ENCODE measurements at regions not wholly inside any gene's neighbourhood (a gene's known extent, or its start where the extent isn't known, plus 50 kb on each side); places are given as distances from the start of the nearest gene placed in this dataset.

DNA sequence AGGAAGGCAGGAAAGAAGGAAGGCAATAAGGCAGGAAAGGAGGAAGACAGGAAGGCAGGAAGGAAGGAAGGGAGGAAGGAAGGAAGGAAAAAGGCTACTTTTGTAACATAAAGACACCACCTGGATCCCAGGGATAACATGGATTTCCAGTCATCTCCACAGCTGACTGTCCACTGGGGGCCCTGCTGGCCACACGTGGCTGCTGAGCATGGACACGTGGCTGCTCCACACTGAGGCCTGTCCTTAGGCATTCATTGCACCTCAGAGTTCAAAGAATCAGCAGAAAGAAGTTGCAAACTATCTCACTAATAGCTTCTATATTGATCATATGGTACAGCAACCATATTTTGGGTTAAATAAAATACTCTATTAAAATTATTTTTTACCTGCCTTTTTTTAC, 130.2 kb upstream of the SALL3 start:
- CTCF ChIA-PET = no interaction called here
- DNase-seq (ENCODE audit: extremely low spot score) = no peak
- POLR2A ChIA-PET = no interaction called here
- no peak for TF ChIP-seq LEF1 (IDR thresholded peaks at IDR 0.05; ENCODE audit: borderline replicate concordance)
- no peak for TF ChIP-seq BHLHE40 (IDR thresholded peaks at IDR 0.05; ENCODE audit: borderline replicate concordance)
- no peak for TF ChIP-seq HDGF (IDR thresholded peaks at IDR 0.05; ENCODE audit: borderline replicate concordance)
- TF ChIP-seq SUZ12 (IDR thresholded peaks at IDR 0.05) = no peak
- no peak for TF ChIP-seq TARDBP (IDR thresholded peaks at IDR 0.05)
- no peak for TF ChIP-seq FOXM1 (IDR thresholded peaks at IDR 0.05; ENCODE audit: borderline replicate concordance)
- no peak for TF ChIP-seq FOXK2 (IDR thresholded peaks at IDR 0.05)
- no peak for TF ChIP-seq ZNF384 (IDR thresholded peaks at IDR 0.05)
- TF ChIP-seq NFRKB (IDR thresholded peaks at IDR 0.05) = no peak
- TF ChIP-seq ARNT (IDR thresholded peaks at IDR 0.05) = no peak
- TF ChIP-seq L3MBTL2 (conservative IDR thresholded peaks at IDR 0.05) = no peak
- TF ChIP-seq, protein P1, sequence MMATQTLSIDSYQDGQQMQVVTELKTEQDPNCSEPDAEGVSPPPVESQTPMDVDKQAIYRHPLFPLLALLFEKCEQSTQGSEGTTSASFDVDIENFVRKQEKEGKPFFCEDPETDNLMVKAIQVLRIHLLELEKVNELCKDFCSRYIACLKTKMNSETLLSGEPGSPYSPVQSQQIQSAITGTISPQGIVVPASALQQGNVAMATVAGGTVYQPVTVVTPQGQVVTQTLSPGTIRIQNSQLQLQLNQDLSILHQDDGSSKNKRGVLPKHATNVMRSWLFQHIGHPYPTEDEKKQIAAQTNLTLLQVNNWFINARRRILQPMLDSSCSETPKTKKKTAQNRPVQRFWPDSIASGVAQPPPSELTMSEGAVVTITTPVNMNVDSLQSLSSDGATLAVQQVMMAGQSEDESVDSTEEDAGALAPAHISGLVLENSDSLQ (IDR thresholded peaks at IDR 0.05) = no peak
- no peak for TF ChIP-seq ELF4 (IDR thresholded peaks at IDR 0.05)
- no peak for TF ChIP-seq SP1 (IDR thresholded peaks at IDR 0.05)
- no peak for TF ChIP-seq FOXA1 (IDR thresholded peaks at IDR 0.05)

DNA sequence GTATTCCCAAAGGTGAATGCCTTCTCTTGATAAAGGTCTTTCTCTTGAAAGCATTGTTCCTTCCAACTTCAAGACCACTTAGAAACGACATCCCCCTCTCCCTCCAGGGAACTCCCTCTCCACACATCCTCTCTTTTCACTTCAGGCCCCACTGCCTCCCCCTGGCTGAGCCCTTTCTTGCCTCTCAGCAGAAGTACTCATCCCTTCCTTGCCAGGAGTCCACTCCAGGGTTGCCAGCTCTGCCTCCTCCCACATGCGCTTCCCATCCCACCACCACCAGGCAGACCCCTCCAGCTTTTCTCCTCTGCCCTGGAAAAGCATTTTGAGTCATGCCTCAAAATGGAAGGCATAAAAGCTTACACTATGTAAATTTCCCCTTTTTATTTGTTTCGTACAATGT, 126.3 kb upstream of the SALL3 start:
- no peak for DNase-seq (ENCODE audit: extremely low spot score)
- ChIA-PET CTCF (no interaction called here), POLR2A (no interaction called here)
- no peak for TF ChIP-seq CTBP1 (IDR thresholded peaks at IDR 0.05; ENCODE audit: borderline replicate concordance)
- TF ChIP-seq HDGF (IDR thresholded peaks at IDR 0.05; ENCODE audit: borderline replicate concordance) = no peak
- TF ChIP-seq FOXK2 (IDR thresholded peaks at IDR 0.05) = no peak
- TF ChIP-seq FOXA1 (IDR thresholded peaks at IDR 0.05) = no peak
- no peak for TF ChIP-seq ARNT (IDR thresholded peaks at IDR 0.05)
- no peak for TF ChIP-seq NFRKB (IDR thresholded peaks at IDR 0.05)
- no peak for TF ChIP-seq SUZ12 (IDR thresholded peaks at IDR 0.05)
- no peak for TF ChIP-seq L3MBTL2 (conservative IDR thresholded peaks at IDR 0.05)
- TF ChIP-seq FOXM1 (IDR thresholded peaks at IDR 0.05; ENCODE audit: borderline replicate concordance) = no peak
- no peak for TF ChIP-seq LEF1 (IDR thresholded peaks at IDR 0.05; ENCODE audit: borderline replicate concordance)
- TF ChIP-seq BHLHE40 (IDR thresholded peaks at IDR 0.05; ENCODE audit: borderline replicate concordance) = no peak
- no peak for TF ChIP-seq TARDBP (IDR thresholded peaks at IDR 0.05)

DNA sequence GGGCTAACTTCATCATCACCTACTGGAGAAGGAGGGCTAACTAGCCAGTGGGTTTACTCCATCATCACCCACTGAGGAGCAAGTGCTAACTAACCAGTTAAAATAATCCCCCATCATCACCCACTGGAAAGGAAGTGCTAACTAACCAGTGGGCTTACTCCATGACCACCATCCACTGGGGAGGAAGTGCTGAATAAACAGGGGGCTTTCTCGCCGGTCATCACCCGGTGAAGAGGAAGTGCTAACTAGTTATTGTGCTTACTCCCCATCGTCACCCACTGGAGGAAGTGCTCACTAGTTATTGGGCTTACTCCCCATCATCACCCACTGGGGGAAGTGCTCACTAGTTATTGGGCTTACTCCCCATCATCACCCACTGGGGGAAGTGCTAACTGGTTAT, 124.4 kb upstream of the SALL3 start:
- POLR2A ChIA-PET = no interaction called here
- TF ChIP-seq, protein P1 (IDR thresholded peaks at IDR 0.05) = no peak
- TF ChIP-seq ARNT (IDR thresholded peaks at IDR 0.05) (no peak), FOXA1 (IDR thresholded peaks at IDR 0.05) (no peak), HDGF (IDR thresholded peaks at IDR 0.05; ENCODE audit: borderline replicate concordance) (no peak), LEF1 (IDR thresholded peaks at IDR 0.05; ENCODE audit: borderline replicate concordance) (no peak), SP1 (IDR thresholded peaks at IDR 0.05) (no peak), TARDBP (IDR thresholded peaks at IDR 0.05) (no peak), L3MBTL2 (conservative IDR thresholded peaks at IDR 0.05) (no peak), CTBP1 (IDR thresholded peaks at IDR 0.05; ENCODE audit: borderline replicate concordance) (no peak), FOXK2 (IDR thresholded peaks at IDR 0.05) (no peak), NFRKB (IDR thresholded peaks at IDR 0.05) (no peak), BHLHE40 (IDR thresholded peaks at IDR 0.05; ENCODE audit: borderline replicate concordance) (no peak), ZNF384 (IDR thresholded peaks at IDR 0.05) (no peak)
- CTCF ChIA-PET = no interaction called here
- DNase-seq (ENCODE audit: extremely low spot score) = no peak

DNA sequence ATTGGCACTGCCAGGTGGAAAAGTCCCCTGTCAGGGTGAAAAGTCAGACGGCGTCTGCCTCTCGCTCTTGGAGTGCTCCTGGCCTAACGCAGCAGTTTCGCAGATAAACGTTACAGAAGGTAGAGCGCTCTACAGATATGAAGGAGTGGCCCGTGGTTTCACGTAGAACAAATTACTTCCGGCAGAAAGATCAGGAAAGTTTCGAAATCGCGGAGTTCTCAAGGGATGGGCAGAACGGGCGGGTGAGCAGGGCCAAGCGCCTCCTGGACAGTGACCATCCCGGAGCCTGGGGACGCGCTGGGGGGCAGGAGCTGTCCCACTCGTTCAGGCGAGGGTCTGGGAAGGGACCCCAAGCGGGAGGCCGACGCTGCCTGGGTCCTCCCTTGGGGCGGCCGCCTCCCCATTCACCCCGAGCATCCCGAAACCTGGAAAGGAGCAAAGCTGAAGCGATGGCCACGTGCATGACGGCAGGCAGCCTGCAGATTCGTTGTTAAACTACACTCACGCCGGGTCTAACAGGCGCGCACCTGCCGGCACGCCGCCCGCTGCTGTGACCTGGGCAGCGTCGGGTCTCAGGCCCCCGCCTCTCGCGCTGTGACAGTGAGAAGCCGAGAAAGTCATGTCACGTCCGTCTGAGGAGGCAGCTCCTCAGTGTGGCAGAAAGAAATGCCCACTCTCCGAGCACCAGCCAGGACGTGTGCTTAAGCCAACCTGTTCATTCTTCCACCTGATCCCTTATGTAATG, 122.9 kb upstream of the SALL3 start:
- CTCF ChIA-PET = no interaction called here
- POLR2A ChIA-PET = no interaction called here
- no peak for TF ChIP-seq LEF1 (IDR thresholded peaks at IDR 0.05; ENCODE audit: borderline replicate concordance)
- TF ChIP-seq BHLHE40 (IDR thresholded peaks at IDR 0.05; ENCODE audit: borderline replicate concordance) = no peak
- TF ChIP-seq CTBP1 (IDR thresholded peaks at IDR 0.05; ENCODE audit: borderline replicate concordance) = no peak
- TF ChIP-seq NFRKB (IDR thresholded peaks at IDR 0.05) = no peak
- no peak for TF ChIP-seq L3MBTL2 (conservative IDR thresholded peaks at IDR 0.05)
- no peak for TF ChIP-seq ARNT (IDR thresholded peaks at IDR 0.05)
- no peak for TF ChIP-seq TARDBP (IDR thresholded peaks at IDR 0.05)
- TF ChIP-seq, protein P1 (IDR thresholded peaks at IDR 0.05) = no peak
- TF ChIP-seq ELF4 (IDR thresholded peaks at IDR 0.05) = no peak
- TF ChIP-seq HDGF (IDR thresholded peaks at IDR 0.05; ENCODE audit: borderline replicate concordance) = no peak
- no peak for TF ChIP-seq ZNF384 (IDR thresholded peaks at IDR 0.05)
- no peak for DNase-seq (ENCODE audit: extremely low spot score)

DNA sequence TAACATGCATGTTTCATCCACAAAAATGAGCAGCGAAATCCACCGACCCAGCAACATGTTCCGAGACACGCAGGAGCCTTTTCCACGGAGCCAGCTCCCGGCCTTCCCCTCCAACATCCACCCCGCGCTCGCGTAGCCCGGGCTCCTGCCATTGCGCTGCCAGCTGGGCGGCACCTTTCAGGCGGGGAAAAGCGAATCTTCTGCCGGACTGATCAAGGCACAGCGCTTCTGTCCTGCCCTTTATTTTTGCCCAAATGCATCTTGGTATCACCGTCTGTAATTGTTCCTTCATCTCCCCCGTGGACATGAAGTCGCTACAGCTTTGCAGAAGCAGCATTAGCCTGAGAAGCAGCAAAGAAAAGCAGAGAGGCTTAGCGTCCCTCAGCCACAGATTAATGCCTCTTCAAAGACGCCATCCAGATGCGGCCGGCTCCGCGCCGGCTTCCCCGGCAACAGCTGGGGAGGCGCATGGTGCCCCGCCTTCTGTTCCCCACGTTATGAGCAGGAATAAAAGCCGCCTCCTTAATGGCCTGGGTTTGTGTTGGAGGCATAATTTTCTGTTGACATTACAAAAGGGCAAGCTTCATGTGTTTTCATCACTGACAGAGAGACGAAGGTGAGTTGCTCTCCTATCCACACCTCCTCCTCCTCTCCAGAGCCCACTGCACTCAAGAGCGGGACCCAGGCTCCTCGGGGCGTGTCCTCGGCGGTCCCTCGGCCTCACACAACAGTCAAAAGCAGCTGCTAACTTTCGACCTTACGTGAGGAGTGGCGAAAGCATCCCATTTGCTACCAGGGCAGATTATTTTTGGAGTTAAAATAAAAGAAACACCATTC, 122.1 kb upstream of the SALL3 start:
- DNase-seq (ENCODE audit: extremely low spot score) = no peak
- CTCF ChIA-PET = no interaction called here
- POLR2A ChIA-PET = no interaction called here
- TF ChIP-seq FOXA1 (IDR thresholded peaks at IDR 0.05) (no peak), L3MBTL2 (conservative IDR thresholded peaks at IDR 0.05) (no peak), BHLHE40 (IDR thresholded peaks at IDR 0.05; ENCODE audit: borderline replicate concordance) (no peak), ELF4 (IDR thresholded peaks at IDR 0.05) (no peak), CTBP1 (IDR thresholded peaks at IDR 0.05; ENCODE audit: borderline replicate concordance) (no peak), FOXM1 (IDR thresholded peaks at IDR 0.05; ENCODE audit: borderline replicate concordance) (no peak), HDGF (IDR thresholded peaks at IDR 0.05; ENCODE audit: borderline replicate concordance) (no peak), SUZ12 (IDR thresholded peaks at IDR 0.05) (no peak), NFRKB (IDR thresholded peaks at IDR 0.05) (no peak), TARDBP (IDR thresholded peaks at IDR 0.05) (no peak), ARNT (IDR thresholded peaks at IDR 0.05) (no peak), LEF1 (IDR thresholded peaks at IDR 0.05; ENCODE audit: borderline replicate concordance) (no peak), ZNF384 (IDR thresholded peaks at IDR 0.05) (no peak), SP1 (IDR thresholded peaks at IDR 0.05) (no peak), FOXK2 (IDR thresholded peaks at IDR 0.05) (no peak)
- TF ChIP-seq, protein P1 (IDR thresholded peaks at IDR 0.05) = no peak
